A172 (cell line): ENCODE measurements at regions not wholly inside any gene's neighbourhood (a gene's known extent, or its start where the extent isn't known, plus 50 kb on each side); places are given as distances from the start of the nearest gene placed in this dataset.
A peak's percentile ranks its signal among the peaks of the same experiment; 100 is the strongest.
"Not testable (repeated sequence)": the region's sequence is repeated elsewhere in the genome, so short reads cannot be mapped to it uniquely, and the experiment has no call there.

Experiments
- DNase-seq: peaks from one replicate; pipeline ENCODE4 v3.0.0-alpha.2; 2015; ENCODE audit warnings: low spot score

DNA sequence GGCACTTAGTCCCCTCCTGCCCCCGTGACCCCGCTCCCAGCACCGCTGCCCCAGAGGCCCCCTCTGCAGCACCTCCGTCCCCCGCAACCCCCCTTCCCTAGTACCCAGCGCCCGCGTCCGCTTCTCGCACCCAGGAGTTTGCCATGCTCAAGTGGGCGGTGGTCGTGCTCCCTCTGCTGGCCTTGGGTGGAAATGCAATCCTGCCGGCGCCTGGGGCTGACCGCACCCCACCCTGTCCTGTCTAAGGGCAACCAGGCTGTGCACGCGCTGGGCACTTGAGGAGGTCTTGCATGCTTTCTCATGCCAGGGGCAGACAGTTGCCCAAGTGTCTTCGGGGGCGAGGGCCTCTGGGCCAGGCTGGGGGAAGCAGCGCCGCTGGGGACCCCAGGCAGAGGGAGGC, 1544.9 kb upstream of the USP9Y start:
- DNase-seq = not testable (repeated sequence)

DNA sequence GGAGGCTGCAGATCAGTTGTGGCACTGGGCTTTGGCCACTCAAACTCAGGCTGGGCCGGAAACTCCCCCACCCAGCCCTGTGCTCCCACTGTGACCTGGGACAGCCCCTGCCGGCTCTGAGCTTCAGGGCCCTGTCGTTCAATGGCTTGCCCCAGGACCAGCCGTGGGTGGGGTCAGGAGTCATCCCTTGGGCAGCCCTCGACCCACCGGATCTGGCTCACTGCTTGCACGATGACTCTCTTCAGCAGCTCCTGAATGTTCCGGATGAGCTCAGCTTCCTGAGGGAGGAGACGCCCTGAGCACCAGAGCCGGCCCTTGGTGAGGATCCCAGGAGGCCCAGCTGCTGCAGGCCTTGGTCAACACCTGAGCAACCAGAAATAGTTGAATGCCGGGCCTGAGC, 1544.2 kb upstream of the USP9Y start:
- peak; percentile 21 for DNase-seq

DNA sequence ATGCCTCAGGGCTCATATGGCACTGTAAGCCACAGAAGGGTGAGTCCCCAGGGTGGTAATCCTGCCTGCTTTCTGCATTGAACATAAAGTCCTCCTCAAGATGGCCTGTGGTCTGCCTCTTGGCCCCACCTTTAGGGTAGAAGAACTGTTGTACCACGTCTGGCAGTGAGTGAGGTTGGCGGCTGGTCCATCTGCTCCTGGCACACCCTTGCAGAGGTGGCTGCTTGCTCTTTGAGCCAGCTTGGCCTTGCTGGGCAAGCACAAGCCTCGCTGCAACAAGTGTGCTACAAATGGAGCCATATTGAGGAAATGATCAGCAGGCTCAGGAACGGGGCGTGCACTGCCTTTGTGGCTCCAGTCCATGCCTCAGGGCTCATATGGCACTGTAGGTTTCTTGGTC, 1524.0 kb upstream of the USP9Y start:
- not testable (repeated sequence) for DNase-seq

DNA sequence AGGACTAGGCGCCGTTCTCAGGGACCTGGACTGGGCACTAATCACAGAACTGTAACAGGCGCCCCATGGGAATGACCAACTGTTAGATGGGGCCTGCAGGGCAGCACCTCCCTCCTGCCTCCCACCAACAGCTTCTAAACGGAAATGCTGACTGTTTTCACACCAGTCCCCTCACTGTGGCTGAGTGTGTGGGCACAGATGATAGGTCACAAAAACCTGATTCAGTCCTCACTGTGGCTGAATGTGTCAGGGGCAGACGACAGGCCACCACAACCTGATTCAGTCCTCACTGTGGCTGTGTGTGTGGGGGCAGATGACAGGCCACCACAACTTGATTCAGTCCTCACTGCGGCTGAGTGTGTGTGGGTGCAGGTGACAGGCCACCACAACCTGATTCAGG, 1499.9 kb upstream of the USP9Y start:
- DNase-seq = not testable (repeated sequence)

DNA sequence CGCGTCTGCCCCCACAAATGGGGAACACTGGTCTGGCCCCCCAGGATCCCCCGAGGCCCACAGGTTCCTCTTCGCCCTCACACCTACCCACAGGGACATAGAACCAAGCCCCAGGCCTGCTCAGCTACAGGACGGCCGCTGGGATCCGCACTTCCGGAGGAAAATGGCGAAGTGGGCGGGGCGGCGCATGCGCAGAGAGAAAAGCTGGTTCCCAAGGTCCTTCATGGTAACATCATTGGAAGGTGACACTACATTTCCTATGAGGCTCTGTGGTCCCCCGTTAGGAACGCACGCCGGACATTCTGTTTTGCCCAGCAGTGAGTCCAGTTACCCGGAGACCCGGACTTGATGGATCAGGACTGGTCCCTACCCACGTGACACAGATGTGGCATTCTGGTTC, 1486.2 kb upstream of the USP9Y start:
- peak; percentile 48 for DNase-seq
